ENCODE measurements at regions not wholly inside any gene's neighbourhood (a gene's known extent, or its start where the extent isn't known, plus 50 kb on each side); places are given as distances from the start of the nearest gene placed in this dataset.
"Not testable (repeated sequence)": the region's sequence is repeated elsewhere in the genome, so short reads cannot be mapped to it uniquely, and the experiment has no call there.

- DNase-seq: no peak
Measured at GRCh38 chr13:60679928-60680694, 283.1 kb downstream of the TDRD3 start.

GRCh38 chr13:60679131-60679530, 282.1 kb downstream of the TDRD3 start:
- no peak for DNase-seq

GRCh38 chr13:60671386-60671785, 274.4 kb downstream of the TDRD3 start:
- DNase-seq: no peak

GRCh38 chr13:60663788-60664187, 266.8 kb downstream of the TDRD3 start:
- DNase-seq: no peak

GRCh38 chr13:60662595-60662994, 265.6 kb downstream of the TDRD3 start:
- no peak for DNase-seq

- DNase-seq: no peak
Measured at GRCh38 chr13:60661521-60661920, 264.5 kb downstream of the TDRD3 start.

- DNase-seq: not testable (repeated sequence)
Measured at GRCh38 chr13:60657586-60657985, 260.6 kb downstream of the TDRD3 start.

- DNase-seq: no peak
Measured at GRCh38 chr13:60655256-60655655, 258.2 kb downstream of the TDRD3 start.

- DNase-seq: peak in 1 of 14 donors; percentile 1
Measured at GRCh38 chr13:60654415-60654814, 257.4 kb downstream of the TDRD3 start.

- DNase-seq: no peak
Measured at GRCh38 chr13:60647547-60647946, 250.5 kb downstream of the TDRD3 start.

GRCh38 chr13:60646620-60647019, 249.6 kb downstream of the TDRD3 start:
- no peak for DNase-seq

GRCh38 chr13:60645676-60646075, 248.7 kb downstream of the TDRD3 start:
- no peak for DNase-seq

- DNase-seq: no peak
Measured at GRCh38 chr13:60642552-60642951, 245.5 kb downstream of the TDRD3 start.

- DNase-seq: no peak
Measured at GRCh38 chr13:60629158-60629557, 232.1 kb downstream of the TDRD3 start.

- DNase-seq: peak in 3 of 14 donors; percentile 5 to 8 (median 7)
Measured at GRCh38 chr13:60627071-60627686, 230.2 kb downstream of the TDRD3 start.
